WTC11 (cell line): ENCODE measurements at regions not wholly inside any gene's neighbourhood (a gene's known extent, or its start where the extent isn't known, plus 50 kb on each side); places are given as distances from the start of the nearest gene placed in this dataset.

Experiments used
- CBFB ChIP-seq: sonication (generic); formaldehyde crosslinking; IDR thresholded peaks from 2 replicates; pipeline ENCODE4 v1.8.1; 2022; ENCODE audit warnings: mild to moderate bottlenecking, low read depth, missing genetic modification reagents
- CTCF ChIP-seq: fragments of 200-600 bp; IDR thresholded peaks from 2 replicates; pipeline ENCODE4 v1.8.0; 2022; ENCODE audit warnings: antibody characterized with exemption
- FOXP1 ChIP-seq: sonication (generic); formaldehyde crosslinking; IDR thresholded peaks from 2 replicates; pipeline ENCODE4 v1.8.0; 2022; ENCODE audit warnings: missing genetic modification reagents, mild to moderate bottlenecking, moderate library complexity, borderline replicate concordance
- HMGA2 ChIP-seq: fragments of 250-450 bp; sonication (Bioruptor Pico); IDR thresholded peaks from 2 replicates; pipeline ENCODE4 v1.4.0; 2021; ENCODE audit warnings: mild to moderate bottlenecking, moderate library complexity
- OVOL2 ChIP-seq: fragments of 250-450 bp; sonication (Bioruptor Pico); IDR thresholded peaks from 2 replicates; pipeline ENCODE4 v1.9.0; 2021; ENCODE audit warnings: mild to moderate bottlenecking, borderline replicate concordance
- RELA ChIP-seq: sonication (generic); formaldehyde crosslinking; IDR thresholded peaks from 2 replicates; pipeline ENCODE4 v1.8.1; 2022; ENCODE audit warnings: missing genetic modification reagents, mild to moderate bottlenecking, borderline replicate concordance
- SP1 ChIP-seq: sonication (generic); formaldehyde crosslinking; conservative IDR thresholded peaks from 2 replicates; pipeline ENCODE4 v1.8.1; 2022; ENCODE audit warnings: missing genetic modification reagents
- ZNF281 ChIP-seq: sonication (generic); formaldehyde crosslinking; IDR thresholded peaks from 2 replicates; pipeline ENCODE4 v1.8.0; 2023; ENCODE audit warnings: mild to moderate bottlenecking, missing genetic modification reagents

- TF ChIP-seq OVOL2 (CRISPR knock-in tag) (no peak), HMGA2 (CRISPR knock-in tag) (no peak), RELA (CRISPR knock-in tag) (no peak), SP1 (CRISPR knock-in tag) (no peak), CTCF (no peak), CBFB (CRISPR knock-in tag) (no peak), FOXP1 (CRISPR knock-in tag) (no peak), ZNF281 (CRISPR knock-in tag) (no peak)
Measured at GRCh38 chr10:117950408-117950807, 96.3 kb downstream of the RAB11FIP2 start.
